Natural killer cell (primary cell): ENCODE measurements at regions not wholly inside any gene's neighbourhood (a gene's known extent, or its start where the extent isn't known, plus 50 kb on each side); places are given as distances from the start of the nearest gene placed in this dataset.

ENCODE experiments used
- ATAC-seq, 3 donors: fragments of 150-1000 bp in 2 of 3; fragments of 200-7000 bp in 1 of 3; cut with Tn5 transposase; 1 replicate in 1 of 3; 2 replicates in 2 of 3; pipeline ENCODE4 v1.10.0; 2021; ENCODE audit warnings: mild to moderate bottlenecking in 2 of 3, moderate library complexity in 2 of 3
- DNase-seq, 2 donors: peaks; one replicate each; pipeline versions ENCODE4 v3.0.0 to v3.0.0-alpha.2; 2013 to 2021; ENCODE audit warnings: mixed read lengths in 1 of 2
- H3K27ac ChIP-seq: one replicate; pipeline ENCODE4 v1.5.1; 2013; ENCODE audit warnings: mild to moderate bottlenecking, low read length
- H3K27me3 ChIP-seq: one replicate; pipeline ENCODE4 v1.6.1; 2013; ENCODE audit warnings: low read length; ENCODE audit not compliant: control insufficient read depth, insufficient read depth
- H3K36me3 ChIP-seq: one replicate; pipeline ENCODE4 v1.6.1; 2013; ENCODE audit warnings: low read length; ENCODE audit not compliant: control insufficient read depth, insufficient read depth
- H3K4me1 ChIP-seq: one replicate; pipeline ENCODE4 v1.6.1; 2013; ENCODE audit warnings: low read length; ENCODE audit not compliant: control insufficient read depth, insufficient read depth
- H3K4me3 ChIP-seq: one replicate; pipeline ENCODE4 v1.5.1; 2013; ENCODE audit warnings: low read length
- H3K9me3 ChIP-seq: one replicate; pipeline ENCODE4 v1.6.1; 2013; ENCODE audit warnings: low read length; ENCODE audit not compliant: control insufficient read depth, insufficient read depth
- H3K27ac Mint-ChIP-seq, 2 donors: one replicate each; pipeline ENCODE4 v1.8.0; 2022; ENCODE audit warnings: mild to moderate bottlenecking in 2 of 2, mixed read lengths in 2 of 2, moderate library complexity in 1 of 2
- H3K27me3 Mint-ChIP-seq, 2 donors: one replicate each; pipeline ENCODE4 v1.8.0; 2022; ENCODE audit warnings: low read depth in 2 of 2, mixed read lengths in 2 of 2
- H3K36me3 Mint-ChIP-seq: one replicate; pipeline ENCODE4 v1.8.0; 2022; ENCODE audit warnings: mixed read lengths
- H3K4me1 Mint-ChIP-seq, 2 donors: one replicate each; pipeline ENCODE4 v1.8.0; 2022; ENCODE audit warnings: mixed read lengths in 2 of 2
- H3K4me3 Mint-ChIP-seq: one replicate; pipeline ENCODE4 v1.8.0; 2022; ENCODE audit warnings: mild to moderate bottlenecking, moderate library complexity, mixed read lengths
- H3K9me3 Mint-ChIP-seq, 2 donors: one replicate each; pipeline ENCODE4 v1.8.0; 2022; ENCODE audit warnings: mixed read lengths in 2 of 2
- CTCF ChIP-seq: fragments of 200-600 bp; IDR thresholded peaks from one replicate; pipeline ENCODE4 v1.8.0; 2022; ENCODE audit warnings: antibody characterized with exemption
- WGBS: methylation state at CpG from one replicate; pipeline ENCODE4 v1.1.7; 2013; ENCODE audit warnings: missing lambda C conversion rate; ENCODE audit not compliant: insufficient coverage; 5-methylcytosine and 5-hydroxymethylcytosine counted together
- intact Hi-C: fragments of 100-400 bp; cut with micrococcal nuclease; formaldehyde crosslinking; loops from one replicate; pipeline ENCODE4 v1.14.2; 2022

GRCh38 chr2:150689590-150689989 lies 202.1 kb upstream of the RND3 start:
- Histone ChIP-seq H3K4me1 (no peaks in the 10 kb centered on the region), H3K4me3 (no peak overlapping the region), H3K27ac (no peak overlapping the region), H3K36me3 (no peaks in the 10 kb centered on the region), H3K27me3 (no peaks in the 10 kb centered on the region), H3K9me3 (no peaks in the 10 kb centered on the region)
- H3K9me3 Mint-ChIP-seq, result peaks cover 7 to 14% of the 10 kb centered on the region in 2 donors
- WGBS, result 64% methylated on average over 2 of the region's 2 CpGs
- no peaks in the 10 kb centered on the region for H3K36me3 Mint-ChIP-seq
- no peak for TF ChIP-seq CTCF
- no peak for ATAC-seq
- H3K27me3 Mint-ChIP-seq, result no peaks in the 10 kb centered on the region
- no peaks in the 10 kb centered on the region for H3K4me1 Mint-ChIP-seq
- no peak overlapping the region for H3K4me3 Mint-ChIP-seq
- H3K27ac Mint-ChIP-seq, result no peak overlapping the region
- intact Hi-C loops, result no loop called here
- DNase-seq, result no peak

- DNase-seq, result no peak
- peaks cover 5 to 11% of the 10 kb centered on the region in 2 donors for H3K9me3 Mint-ChIP-seq
- intact Hi-C loops, result no loop called here
- no peaks in the 10 kb centered on the region for H3K36me3 ChIP-seq
- TF ChIP-seq CTCF, result no peak
- H3K36me3 Mint-ChIP-seq, result no peaks in the 10 kb centered on the region
- H3K27me3 Mint-ChIP-seq, result no peaks in the 10 kb centered on the region
- H3K27ac Mint-ChIP-seq, result no peak overlapping the region
- H3K9me3 ChIP-seq, result no peaks in the 10 kb centered on the region
- no peaks in the 10 kb centered on the region for H3K27me3 ChIP-seq
- no peak for ATAC-seq
- no peaks in the 10 kb centered on the region for H3K4me1 ChIP-seq
- 70% methylated on average over 3 of the region's 3 CpGs for WGBS
- no peak overlapping the region for H3K4me3 Mint-ChIP-seq
- H3K4me3 ChIP-seq, result no peak overlapping the region
- H3K27ac ChIP-seq, result no peak overlapping the region
- no peaks in the 10 kb centered on the region for H3K4me1 Mint-ChIP-seq
These were observed 200.5 kb upstream of the RND3 start for GRCh38 chr2:150688016-150688415.

- H3K4me1 Mint-ChIP-seq, result no peaks in the 10 kb centered on the region
- H3K27ac Mint-ChIP-seq, result no peak overlapping the region
- no CpG with 5 or more reads among the region's 1 CpG for WGBS
- Histone ChIP-seq H3K4me3 (no peak overlapping the region), H3K27ac (no peak overlapping the region), H3K9me3 (no peaks in the 10 kb centered on the region), H3K36me3 (no peaks in the 10 kb centered on the region), H3K4me1 (no peaks in the 10 kb centered on the region), H3K27me3 (no peaks in the 10 kb centered on the region)
- no peak for ATAC-seq
- no peak overlapping the region for H3K4me3 Mint-ChIP-seq
- no peaks in the 10 kb centered on the region for H3K27me3 Mint-ChIP-seq
- no peak for DNase-seq
- H3K36me3 Mint-ChIP-seq, result no peaks in the 10 kb centered on the region
- TF ChIP-seq CTCF, result no peak
- peaks cover 2 to 9% of the 10 kb centered on the region in 2 donors for H3K9me3 Mint-ChIP-seq
- intact Hi-C loops, result no loop called here
These were observed 198.9 kb upstream of the RND3 start for GRCh38 chr2:150686391-150686790.

GRCh38 chr2:150681120-150681804 lies 193.8 kb upstream of the RND3 start:
- Histone ChIP-seq H3K9me3 (peaks cover 2% of the 10 kb centered on the region), H3K27me3 (no peaks in the 10 kb centered on the region), H3K27ac (no peak overlapping the region), H3K4me3 (no peak overlapping the region), H3K4me1 (no peaks in the 10 kb centered on the region), H3K36me3 (no peaks in the 10 kb centered on the region)
- Mint-ChIP-seq H3K36me3 (no peaks in the 10 kb centered on the region), H3K27me3 (no peaks in the 10 kb centered on the region), H3K4me1 (no peaks in the 10 kb centered on the region), H3K4me3 (no peak overlapping the region), H3K9me3 (peaks cover 18 to 19% of the 10 kb centered on the region in 2 donors), H3K27ac (no peak overlapping the region)
- intact Hi-C loops, result no loop called here
- ATAC-seq (no peak), DNase-seq (no peak)
- no peak for TF ChIP-seq CTCF
- WGBS, result 88% methylated on average over 2 of the region's 2 CpGs
